A549 (cell line): ENCODE measurements at regions not wholly inside any gene's neighbourhood (a gene's known extent, or its start where the extent isn't known, plus 50 kb on each side); places are given as distances from the start of the nearest gene placed in this dataset.

Source experiments
- CBX8 ChIP-seq: fragments of 200-600 bp; sonication (generic); IDR thresholded peaks from 2 replicates; pipeline ENCODE4 v1.6.1; 2016
- EP300 ChIP-seq, 2 experiments: fragments of >200 bp; sonication (Bioruptor Twin); formaldehyde crosslinking; IDR thresholded peaks; 2 replicates in 1 of 2; 3 replicates in 1 of 2; pipeline ENCODE4 v1.6.1; 2016 to 2017
- MYC ChIP-seq: IDR thresholded peaks from 2 replicates; pipeline ENCODE4 v1.6.1; 2012; ENCODE audit warnings: mild to moderate bottlenecking, inconsistent platforms, low read length, improper control_type of control experiment, borderline replicate concordance
- NPAS2 ChIP-seq: fragments of 250-450 bp; sonication (Bioruptor Pico); IDR thresholded peaks from 2 replicates; pipeline ENCODE4 v1.8.0; 2022; ENCODE audit warnings: mild to moderate bottlenecking, moderate library complexity, borderline replicate concordance
- POLR2A ChIP-seq: IDR thresholded peaks from 2 replicates; pipeline ENCODE4 v1.6.1; 2012; ENCODE audit warnings: mild to moderate bottlenecking, low read length
- RAD21 ChIP-seq, 2 experiments: fragments of >200 bp in 1 of 2; sonication (Bioruptor Twin) in 1 of 2; formaldehyde crosslinking in 1 of 2; IDR thresholded peaks in 1 of 2; conservative IDR thresholded peaks in 1 of 2; 2 replicates in 1 of 2; 3 replicates in 1 of 2; pipeline ENCODE4 v1.6.1; 2012 to 2018; ENCODE audit warnings: inconsistent platforms in 1 of 2
- RARB ChIP-seq: fragments of 250-450 bp; sonication (Bioruptor Pico); IDR thresholded peaks from 2 replicates; pipeline ENCODE4 v1.8.0; 2021; ENCODE audit warnings: mild to moderate bottlenecking, moderate library complexity
- TF ChIP-seq, protein P1 (sequence below): fragments of 450-650 bp; IDR thresholded peaks from 2 replicates; pipeline ENCODE4 v1.6.1; 2014; ENCODE audit warnings: antibody characterized with exemption
- TF ChIP-seq, protein P2 (sequence below): fragments of 200-600 bp; sonication (generic); IDR thresholded peaks from 2 replicates; pipeline ENCODE4 v1.6.1; 2016; ENCODE audit warnings: antibody characterized with exemption, mild to moderate bottlenecking, moderate library complexity
- TF ChIP-seq, protein P3 (sequence below): fragments of >200 bp; sonication (Bioruptor Twin); formaldehyde crosslinking; IDR thresholded peaks from 3 replicates; pipeline ENCODE4 v1.5.1; 2016

DNA sequence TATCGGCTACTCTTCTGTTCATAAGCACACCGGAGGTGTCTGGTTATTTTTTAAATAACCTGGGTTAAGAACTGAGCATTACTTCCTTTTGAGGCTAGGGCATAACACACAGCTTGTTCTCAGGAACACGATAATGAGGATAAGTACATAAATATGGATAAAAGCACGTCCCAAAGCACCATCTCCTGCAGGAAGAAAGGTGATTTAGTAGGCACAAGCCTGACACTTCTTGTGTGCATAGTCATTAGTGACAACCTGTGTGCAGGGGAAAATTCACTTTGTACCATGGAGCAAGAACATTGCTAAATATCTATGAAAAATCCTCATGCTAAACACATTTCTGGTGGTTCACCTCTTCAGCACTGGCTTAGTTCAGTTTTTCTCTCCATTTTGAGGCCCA lies 166.5 kb downstream of the SNAPC1 start:
- TF ChIP-seq CBX8 (no peak), EP300 (IDR thresholded peaks at IDR 0.05) (no peak), MYC (no peak), POLR2A (no peak), RAD21 (conservative IDR thresholded peaks at IDR 0.05 in 1 of 2, IDR thresholded peaks at IDR 0.05 in 1 of 2) (no peak), NPAS2 (CRISPR knock-in tag) (no peak), RARB (CRISPR knock-in tag) (no peak)
- TF ChIP-seq, protein P1, sequence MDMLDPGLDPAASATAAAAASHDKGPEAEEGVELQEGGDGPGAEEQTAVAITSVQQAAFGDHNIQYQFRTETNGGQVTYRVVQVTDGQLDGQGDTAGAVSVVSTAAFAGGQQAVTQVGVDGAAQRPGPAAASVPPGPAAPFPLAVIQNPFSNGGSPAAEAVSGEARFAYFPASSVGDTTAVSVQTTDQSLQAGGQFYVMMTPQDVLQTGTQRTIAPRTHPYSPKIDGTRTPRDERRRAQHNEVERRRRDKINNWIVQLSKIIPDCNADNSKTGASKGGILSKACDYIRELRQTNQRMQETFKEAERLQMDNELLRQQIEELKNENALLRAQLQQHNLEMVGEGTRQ: no peak
- TF ChIP-seq, protein P2, sequence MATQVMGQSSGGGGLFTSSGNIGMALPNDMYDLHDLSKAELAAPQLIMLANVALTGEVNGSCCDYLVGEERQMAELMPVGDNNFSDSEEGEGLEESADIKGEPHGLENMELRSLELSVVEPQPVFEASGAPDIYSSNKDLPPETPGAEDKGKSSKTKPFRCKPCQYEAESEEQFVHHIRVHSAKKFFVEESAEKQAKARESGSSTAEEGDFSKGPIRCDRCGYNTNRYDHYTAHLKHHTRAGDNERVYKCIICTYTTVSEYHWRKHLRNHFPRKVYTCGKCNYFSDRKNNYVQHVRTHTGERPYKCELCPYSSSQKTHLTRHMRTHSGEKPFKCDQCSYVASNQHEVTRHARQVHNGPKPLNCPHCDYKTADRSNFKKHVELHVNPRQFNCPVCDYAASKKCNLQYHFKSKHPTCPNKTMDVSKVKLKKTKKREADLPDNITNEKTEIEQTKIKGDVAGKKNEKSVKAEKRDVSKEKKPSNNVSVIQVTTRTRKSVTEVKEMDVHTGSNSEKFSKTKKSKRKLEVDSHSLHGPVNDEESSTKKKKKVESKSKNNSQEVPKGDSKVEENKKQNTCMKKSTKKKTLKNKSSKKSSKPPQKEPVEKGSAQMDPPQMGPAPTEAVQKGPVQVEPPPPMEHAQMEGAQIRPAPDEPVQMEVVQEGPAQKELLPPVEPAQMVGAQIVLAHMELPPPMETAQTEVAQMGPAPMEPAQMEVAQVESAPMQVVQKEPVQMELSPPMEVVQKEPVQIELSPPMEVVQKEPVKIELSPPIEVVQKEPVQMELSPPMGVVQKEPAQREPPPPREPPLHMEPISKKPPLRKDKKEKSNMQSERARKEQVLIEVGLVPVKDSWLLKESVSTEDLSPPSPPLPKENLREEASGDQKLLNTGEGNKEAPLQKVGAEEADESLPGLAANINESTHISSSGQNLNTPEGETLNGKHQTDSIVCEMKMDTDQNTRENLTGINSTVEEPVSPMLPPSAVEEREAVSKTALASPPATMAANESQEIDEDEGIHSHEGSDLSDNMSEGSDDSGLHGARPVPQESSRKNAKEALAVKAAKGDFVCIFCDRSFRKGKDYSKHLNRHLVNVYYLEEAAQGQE: no peak
- TF ChIP-seq, protein P3, sequence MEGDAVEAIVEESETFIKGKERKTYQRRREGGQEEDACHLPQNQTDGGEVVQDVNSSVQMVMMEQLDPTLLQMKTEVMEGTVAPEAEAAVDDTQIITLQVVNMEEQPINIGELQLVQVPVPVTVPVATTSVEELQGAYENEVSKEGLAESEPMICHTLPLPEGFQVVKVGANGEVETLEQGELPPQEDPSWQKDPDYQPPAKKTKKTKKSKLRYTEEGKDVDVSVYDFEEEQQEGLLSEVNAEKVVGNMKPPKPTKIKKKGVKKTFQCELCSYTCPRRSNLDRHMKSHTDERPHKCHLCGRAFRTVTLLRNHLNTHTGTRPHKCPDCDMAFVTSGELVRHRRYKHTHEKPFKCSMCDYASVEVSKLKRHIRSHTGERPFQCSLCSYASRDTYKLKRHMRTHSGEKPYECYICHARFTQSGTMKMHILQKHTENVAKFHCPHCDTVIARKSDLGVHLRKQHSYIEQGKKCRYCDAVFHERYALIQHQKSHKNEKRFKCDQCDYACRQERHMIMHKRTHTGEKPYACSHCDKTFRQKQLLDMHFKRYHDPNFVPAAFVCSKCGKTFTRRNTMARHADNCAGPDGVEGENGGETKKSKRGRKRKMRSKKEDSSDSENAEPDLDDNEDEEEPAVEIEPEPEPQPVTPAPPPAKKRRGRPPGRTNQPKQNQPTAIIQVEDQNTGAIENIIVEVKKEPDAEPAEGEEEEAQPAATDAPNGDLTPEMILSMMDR: no peak
